ENCODE measurements at regions not wholly inside any gene's neighbourhood (a gene's known extent, or its start where the extent isn't known, plus 50 kb on each side); places are given as distances from the start of the nearest gene placed in this dataset.

DNA sequence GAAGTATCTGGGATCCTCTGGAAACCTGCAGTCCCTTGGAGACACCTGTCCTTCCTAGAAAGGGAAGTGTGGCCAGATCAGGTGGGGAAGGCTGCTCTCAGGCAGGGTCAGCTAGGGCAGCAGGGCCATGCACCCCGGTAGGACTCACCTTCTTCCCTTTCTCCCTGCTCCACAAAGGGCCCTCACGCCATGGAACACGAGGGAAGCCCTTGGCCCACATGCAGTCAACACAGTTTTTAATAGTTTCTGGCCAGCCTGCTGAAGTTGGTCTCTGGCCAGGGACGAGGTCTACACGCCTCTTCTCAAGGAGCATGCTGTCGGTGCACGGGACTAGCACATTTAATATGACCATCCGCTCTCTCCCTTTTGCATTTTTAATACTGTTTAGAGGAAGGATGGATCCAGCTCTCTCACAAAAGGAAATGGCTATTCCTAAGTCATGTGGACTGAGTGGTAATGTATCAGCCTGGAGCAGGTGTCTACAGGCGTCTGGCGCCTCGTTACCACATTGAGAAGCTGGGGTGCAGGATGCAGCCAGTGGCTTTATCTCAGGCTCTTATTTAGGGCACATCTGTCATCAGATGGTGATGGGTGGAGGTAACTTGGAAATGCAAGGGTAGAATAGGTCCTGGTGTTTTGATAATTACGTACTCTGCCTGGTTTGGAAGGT, 153.9 kb downstream of the KLF13 start:
- TF ChIP-seq, protein P1, sequence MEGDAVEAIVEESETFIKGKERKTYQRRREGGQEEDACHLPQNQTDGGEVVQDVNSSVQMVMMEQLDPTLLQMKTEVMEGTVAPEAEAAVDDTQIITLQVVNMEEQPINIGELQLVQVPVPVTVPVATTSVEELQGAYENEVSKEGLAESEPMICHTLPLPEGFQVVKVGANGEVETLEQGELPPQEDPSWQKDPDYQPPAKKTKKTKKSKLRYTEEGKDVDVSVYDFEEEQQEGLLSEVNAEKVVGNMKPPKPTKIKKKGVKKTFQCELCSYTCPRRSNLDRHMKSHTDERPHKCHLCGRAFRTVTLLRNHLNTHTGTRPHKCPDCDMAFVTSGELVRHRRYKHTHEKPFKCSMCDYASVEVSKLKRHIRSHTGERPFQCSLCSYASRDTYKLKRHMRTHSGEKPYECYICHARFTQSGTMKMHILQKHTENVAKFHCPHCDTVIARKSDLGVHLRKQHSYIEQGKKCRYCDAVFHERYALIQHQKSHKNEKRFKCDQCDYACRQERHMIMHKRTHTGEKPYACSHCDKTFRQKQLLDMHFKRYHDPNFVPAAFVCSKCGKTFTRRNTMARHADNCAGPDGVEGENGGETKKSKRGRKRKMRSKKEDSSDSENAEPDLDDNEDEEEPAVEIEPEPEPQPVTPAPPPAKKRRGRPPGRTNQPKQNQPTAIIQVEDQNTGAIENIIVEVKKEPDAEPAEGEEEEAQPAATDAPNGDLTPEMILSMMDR (conservative IDR thresholded peaks at IDR 0.05; ENCODE audit: low read depth, low read length): no peak
- DNase-seq (ENCODE audit: low read depth): no peak
- H3K4me3 ChIP-seq (ENCODE audit: low read depth, low read length): no peak overlapping the region

DNA sequence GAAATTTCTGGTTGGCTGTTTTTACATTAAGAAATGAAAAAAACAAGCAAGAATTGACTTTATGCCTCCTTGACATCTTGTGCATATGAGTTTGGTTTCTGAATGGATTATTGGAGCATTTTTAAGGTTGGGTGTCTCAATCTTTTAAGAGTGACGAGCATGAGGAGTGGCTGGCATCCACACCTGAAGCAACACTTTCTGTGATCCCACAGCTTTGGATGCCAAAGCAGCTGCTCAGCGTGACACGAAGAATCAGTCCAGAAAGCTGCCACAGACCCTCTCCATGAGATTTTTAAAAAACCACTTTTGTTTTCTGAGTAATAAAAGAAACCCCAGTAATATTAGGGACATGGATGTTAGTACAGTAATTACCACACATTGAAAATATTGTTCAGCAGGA, 154.5 kb downstream of the KLF13 start:
- TF ChIP-seq, protein P1 (conservative IDR thresholded peaks at IDR 0.05; ENCODE audit: low read depth, low read length): no peak
- DNase-seq (ENCODE audit: low read depth): no peak
- no peak overlapping the region for H3K4me3 ChIP-seq (ENCODE audit: low read depth, low read length)

DNA sequence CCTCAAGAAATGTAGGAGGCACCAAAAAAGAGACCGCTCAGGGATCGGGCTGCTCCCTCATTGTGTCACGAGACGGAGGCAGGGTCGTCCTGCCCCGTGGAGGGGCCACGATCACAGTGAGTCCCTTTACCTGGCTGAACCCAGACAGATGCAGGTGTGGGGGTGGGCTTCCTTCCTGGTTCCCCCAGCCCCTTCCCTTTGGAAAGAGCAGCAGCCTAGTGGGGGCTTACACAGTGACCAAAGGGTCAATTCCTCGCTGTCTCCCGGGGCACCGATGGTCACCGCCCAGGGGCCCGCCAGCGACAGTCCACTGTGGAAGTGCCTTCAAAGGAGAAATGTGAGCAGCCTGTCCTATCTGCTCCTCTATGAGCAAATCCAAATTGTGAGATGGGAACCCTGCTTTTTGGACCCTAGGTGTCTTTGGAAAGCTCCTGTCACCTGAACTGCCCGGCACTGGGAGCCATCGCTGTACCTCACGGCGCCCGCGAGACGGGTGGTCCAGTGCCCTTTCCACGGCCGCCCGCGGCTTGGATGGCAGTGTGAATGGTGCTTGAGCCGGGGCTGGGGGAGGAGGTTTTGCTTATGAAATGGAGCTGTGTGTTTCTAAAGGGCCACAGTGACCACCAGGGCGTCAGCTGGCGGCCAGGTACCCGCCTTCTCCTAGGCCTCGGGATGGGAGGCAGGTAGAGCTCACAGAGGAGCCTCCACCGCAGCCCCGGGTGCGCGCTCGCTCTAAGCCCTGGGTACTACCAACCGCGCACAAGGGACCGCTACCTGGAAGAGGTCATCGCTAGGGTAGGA, 155.7 kb downstream of the KLF13 start:
- TF ChIP-seq, protein P1 (conservative IDR thresholded peaks at IDR 0.05; ENCODE audit: low read depth, low read length): no peak
- no peak for DNase-seq (ENCODE audit: low read depth)
- no peak overlapping the region for H3K4me3 ChIP-seq (ENCODE audit: low read depth, low read length)

DNA sequence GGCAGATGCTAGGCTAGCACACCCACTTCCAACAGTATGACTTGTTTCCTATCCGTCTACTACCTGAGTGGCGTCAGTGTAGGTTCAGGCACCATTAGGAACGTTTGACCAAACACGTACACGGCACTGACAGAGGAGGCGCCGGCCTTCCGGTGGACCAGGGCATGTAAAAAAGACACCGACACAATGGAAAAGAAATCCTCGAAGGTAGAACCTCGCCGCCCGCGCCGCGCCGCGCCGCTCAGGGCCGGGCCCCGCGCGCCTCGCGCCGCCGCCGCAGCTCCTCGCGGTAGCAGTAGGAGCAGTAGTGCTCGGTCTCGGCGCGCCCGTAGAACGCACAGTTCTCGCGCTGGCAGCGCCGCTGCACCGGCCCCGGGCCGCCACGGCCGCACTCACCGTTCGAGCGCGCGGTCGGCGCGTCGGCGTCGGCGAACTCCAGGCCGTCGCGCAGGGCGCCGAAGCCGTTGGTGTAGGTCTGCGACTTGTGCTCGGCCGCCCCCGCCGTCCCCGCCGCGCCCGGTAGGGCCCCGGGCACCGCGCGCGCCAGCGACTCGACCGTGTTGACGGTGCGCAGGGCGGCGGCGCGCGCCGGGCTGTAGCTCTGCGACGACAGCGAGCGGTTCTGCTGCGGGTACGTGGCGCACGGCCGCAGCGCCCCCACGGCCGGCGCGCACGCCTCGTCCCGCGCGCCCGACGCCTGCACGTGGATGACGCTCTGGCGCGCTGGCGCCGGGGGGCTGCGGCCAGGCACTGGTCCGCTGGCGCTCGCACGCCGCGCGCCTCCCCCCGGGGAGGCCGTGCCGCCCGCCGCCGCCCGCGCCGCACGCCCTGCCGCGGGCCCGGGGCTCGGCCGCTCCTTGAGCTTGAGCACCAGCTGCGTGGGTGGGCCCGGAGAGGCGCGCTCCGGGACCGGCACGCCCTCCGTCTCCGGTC, 156.7 kb downstream of the KLF13 start:
- no peak for DNase-seq (ENCODE audit: low read depth)
- TF ChIP-seq, protein P1 (conservative IDR thresholded peaks at IDR 0.05; ENCODE audit: low read depth, low read length): no peak
- H3K4me3 ChIP-seq (ENCODE audit: low read depth, low read length): no peak overlapping the region

DNA sequence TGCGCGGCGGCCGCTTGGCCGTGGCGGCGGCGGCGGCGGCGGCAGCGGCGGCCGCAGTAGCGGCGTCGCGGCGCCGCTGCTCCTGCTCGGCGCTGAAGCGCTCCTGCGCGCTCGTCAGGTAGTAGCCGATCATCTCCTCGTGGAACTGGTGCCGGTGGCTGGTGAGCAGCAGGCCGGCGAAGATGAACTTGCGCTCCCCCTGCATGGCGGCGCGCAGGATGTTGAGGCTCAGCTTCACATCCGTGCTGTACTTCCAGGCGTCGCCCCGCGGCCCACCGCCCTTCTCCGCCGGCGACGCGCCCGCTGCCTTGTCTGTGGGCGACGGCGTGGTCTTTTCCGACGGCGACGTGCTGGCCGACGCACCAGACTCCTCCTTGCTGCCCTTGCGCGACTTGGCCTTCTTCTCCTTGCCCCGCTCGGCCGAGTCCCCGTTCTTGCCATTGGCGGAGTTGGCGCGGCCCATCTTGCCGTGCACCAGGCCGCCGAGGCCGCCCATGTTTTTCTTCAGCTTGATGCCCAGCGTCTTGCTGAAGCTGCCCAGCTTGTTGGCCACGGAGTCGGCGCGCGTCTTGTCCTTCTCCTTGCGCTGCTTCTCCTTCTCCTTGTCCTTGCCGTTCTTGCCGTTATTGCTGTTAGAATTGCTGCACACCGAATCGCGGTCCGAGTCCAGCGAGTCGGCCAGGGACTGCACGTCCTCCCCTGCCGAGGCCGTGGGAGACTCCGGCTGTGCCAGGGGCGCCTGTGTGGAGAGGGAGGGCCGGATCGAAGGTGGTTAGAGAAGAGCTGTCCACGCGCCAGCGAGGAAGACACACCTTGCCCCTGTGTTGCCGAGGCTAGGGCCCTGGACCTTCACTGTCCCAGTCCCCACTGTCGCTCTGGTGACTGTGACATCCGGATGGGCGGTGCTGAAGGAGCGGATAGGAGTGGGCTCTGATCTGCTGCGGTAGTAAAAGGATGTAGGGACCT, 157.6 kb downstream of the KLF13 start:
- TF ChIP-seq, protein P1 (conservative IDR thresholded peaks at IDR 0.05; ENCODE audit: low read depth, low read length): no peak
- no peak for DNase-seq (ENCODE audit: low read depth)
- no peak overlapping the region for H3K4me3 ChIP-seq (ENCODE audit: low read depth, low read length)

DNA sequence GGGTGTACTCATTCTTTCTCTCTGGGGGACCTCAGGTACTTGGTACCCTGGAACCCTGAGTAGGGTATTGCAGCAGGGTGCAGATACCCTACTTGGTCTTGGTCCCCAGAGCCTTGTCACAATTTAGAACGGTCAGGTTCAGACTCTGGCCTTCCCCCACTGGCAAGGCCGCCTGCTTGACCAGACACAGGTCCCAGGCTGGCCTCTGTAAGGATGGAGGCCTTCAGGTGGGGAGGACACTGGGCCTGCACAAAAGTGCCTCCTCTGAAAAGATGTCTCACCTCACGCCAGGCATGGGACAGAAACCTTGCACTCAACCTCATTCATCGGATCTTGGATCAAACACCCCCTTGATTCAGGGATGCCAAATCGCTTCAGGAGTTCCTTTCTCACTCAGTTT, 158.4 kb downstream of the KLF13 start:
- no peak for DNase-seq (ENCODE audit: low read depth)
- TF ChIP-seq, protein P1 (conservative IDR thresholded peaks at IDR 0.05; ENCODE audit: low read depth, low read length): no peak
- no peak overlapping the region for H3K4me3 ChIP-seq (ENCODE audit: low read depth, low read length)
